GM21717 (cell line): ENCODE measurements at regions not wholly inside any gene's neighbourhood (a gene's known extent, or its start where the extent isn't known, plus 50 kb on each side); places are given as distances from the start of the nearest gene placed in this dataset.

Source experiments
- ATAC-seq: cut with Tn5 transposase; IDR thresholded peaks from one replicate; pipeline ENCODE4 v1.9.1; 2021; ENCODE audit warnings: mild to moderate bottlenecking, moderate library complexity; ENCODE audit not compliant: unreplicated experiment

DNA sequence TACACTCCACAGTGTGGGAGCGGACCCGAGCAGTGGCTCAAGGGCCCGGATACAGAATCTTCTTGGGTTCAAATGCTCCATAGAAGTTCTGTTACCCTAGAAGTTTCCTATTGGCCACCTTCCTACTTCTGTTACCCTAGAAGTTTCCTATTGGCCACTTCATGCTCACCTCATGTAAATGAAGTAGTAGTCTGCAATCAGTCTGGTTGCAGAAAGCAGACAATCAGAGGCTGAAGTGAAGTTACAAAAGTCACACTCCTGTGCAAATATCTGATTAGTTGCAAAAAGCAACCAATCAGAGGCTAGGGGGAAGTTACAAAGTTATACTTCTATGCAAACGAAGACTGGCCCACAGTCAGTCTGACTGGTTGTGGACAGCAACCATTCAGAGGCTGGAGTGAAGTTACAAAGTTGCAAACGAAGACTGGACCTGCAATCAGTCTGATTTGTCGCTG is 77.8 kb upstream of the CPNE8 start:
- no peak for ATAC-seq

DNA sequence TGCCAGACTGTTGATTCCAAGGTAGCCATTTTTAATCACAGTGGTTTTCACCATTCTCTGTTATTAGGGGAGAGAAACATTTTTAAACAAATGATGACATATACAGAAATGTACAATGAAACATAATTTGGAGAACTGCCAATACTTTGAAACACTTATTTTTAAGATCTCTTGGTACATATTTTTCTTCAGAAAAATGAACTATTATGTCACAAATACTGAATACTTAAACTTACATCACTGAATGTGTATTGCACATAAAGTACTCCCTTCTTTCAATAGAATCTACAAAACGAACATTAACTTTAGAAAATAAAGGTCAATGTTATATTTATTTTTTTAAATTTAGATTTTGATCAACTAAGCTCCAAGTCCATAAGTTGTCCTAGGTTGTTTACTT is 71.7 kb upstream of the CPNE8 start:
- no peak for ATAC-seq

DNA sequence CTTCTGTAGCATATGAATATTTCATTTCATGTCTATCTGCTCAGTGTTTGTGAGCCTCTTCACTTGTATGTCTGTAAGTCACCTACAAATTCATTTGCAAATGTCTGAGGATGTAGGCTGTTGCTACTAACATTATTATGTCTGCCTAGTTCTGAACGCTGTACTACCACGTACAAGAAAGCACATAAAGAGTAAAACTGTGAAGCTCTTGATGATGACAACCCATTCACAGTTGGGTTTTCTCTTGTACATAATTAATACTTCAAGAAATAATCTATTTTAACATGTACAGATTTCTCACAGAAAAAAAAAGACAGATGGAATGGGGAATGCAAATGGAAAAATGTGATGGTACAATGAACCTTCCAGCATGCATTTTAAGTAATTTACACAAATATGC is 64.3 kb upstream of the CPNE8 start:
- ATAC-seq: no peak

DNA sequence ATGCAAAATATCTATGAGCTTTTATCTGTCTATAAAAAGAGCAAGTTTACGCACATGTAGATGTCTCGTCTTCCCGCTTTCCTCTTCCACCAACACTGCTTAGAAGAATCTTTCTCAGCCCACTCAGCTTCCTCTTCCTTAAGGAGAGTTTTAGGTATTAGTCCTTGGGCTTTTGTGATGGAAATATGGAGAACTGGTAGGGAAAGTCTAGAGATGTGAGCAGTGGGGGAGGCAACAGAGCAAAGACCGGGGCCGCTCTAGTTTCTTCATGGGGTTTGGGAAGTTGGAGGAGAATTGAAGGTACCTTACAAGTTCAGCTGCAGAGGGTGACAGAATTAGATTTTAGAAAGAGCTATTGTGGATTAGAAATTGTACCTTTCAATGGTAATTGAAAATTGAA is 56.3 kb upstream of the CPNE8 start:
- no peak for ATAC-seq

DNA sequence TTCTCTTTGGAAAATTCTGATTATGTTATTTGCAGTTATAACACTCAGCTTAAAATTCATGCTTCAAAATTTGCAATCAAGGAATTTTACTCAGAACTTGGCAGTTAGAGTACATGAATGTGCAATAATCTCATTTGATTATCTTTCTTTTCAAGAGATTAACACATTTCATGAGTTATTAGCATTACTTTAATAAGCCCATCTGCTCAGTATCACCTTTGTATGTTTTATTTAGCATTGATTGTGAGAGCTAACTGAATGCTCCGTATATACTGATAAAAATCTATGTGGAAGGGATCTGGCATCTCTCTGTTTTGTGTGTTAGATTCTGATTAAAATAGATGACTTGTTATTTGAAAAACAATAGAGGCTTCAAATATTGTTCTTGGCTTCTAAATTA is 55.6 kb upstream of the CPNE8 start:
- ATAC-seq: no peak

DNA sequence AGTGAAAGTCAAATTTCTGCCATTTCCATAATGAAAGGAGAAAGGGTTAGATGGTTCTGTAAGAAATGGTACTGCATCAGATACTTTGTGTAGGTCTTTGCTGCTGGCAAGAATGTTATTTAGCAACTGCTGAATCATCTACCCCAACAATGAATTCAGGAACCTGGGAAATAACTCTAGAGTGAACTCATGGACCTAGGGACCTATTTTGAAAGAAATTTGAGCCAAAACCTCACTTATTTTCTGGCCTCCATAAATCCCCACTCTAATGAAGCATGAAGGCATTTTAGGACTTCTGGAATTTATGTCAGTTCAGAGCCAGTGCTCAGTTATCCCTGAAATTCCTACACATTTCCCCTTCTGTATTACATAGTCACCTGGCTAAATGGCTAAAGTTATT is 50.9 kb upstream of the CPNE8 start:
- ATAC-seq: no peak
